HepG2 (cell line): ENCODE measurements at regions not wholly inside any gene's neighbourhood (a gene's known extent, or its start where the extent isn't known, plus 50 kb on each side); places are given as distances from the start of the nearest gene placed in this dataset.

Experiments used
- FOSL2 ChIP-seq: sonication (generic); formaldehyde crosslinking; IDR thresholded peaks from 2 replicates; pipeline ENCODE4 v1.4.0; 2020; ENCODE audit warnings: missing genetic modification reagents
- RELA ChIP-seq: sonication (generic); formaldehyde crosslinking; IDR thresholded peaks from 2 replicates; pipeline ENCODE4 v1.4.0; 2020; ENCODE audit warnings: missing genetic modification reagents
- SALL2 ChIP-seq: sonication (generic); formaldehyde crosslinking; IDR thresholded peaks from 2 replicates; pipeline ENCODE4 v1.8.1; 2023; ENCODE audit warnings: mild to moderate bottlenecking, missing genetic modification reagents, inconsistent platforms
- YY1 ChIP-seq: IDR thresholded peaks from 2 replicates; pipeline ENCODE4 v1.6.1; 2011; ENCODE audit warnings: low read length, low read depth, moderate library complexity, mild to moderate bottlenecking; ENCODE audit not compliant: insufficient read depth, insufficient replicate concordance
- ZNF10 ChIP-seq: sonication (generic); formaldehyde crosslinking; IDR thresholded peaks from 2 replicates; pipeline ENCODE4 v1.4.0; 2020; ENCODE audit warnings: mild to moderate bottlenecking, low read depth, missing genetic modification reagents, borderline replicate concordance
- ZNF660 ChIP-seq: sonication (generic); formaldehyde crosslinking; IDR thresholded peaks from 2 replicates; pipeline ENCODE4 v1.5.1; 2020; ENCODE audit warnings: mild to moderate bottlenecking, low read depth, missing genetic modification reagents, borderline replicate concordance
- TF ChIP-seq, protein P1 (sequence below): sonication (generic); formaldehyde crosslinking; IDR thresholded peaks from 2 replicates; pipeline ENCODE4 v1.5.0; 2020; ENCODE audit warnings: mild to moderate bottlenecking, missing genetic modification reagents, moderate library complexity
- TF ChIP-seq, protein P2 (sequence below): sonication (generic); formaldehyde crosslinking; IDR thresholded peaks from 2 replicates; pipeline ENCODE4 v1.8.0; 2022; ENCODE audit warnings: missing genetic modification reagents, mild to moderate bottlenecking, borderline replicate concordance
- TF ChIP-seq, protein P3 (sequence below): sonication (generic); formaldehyde crosslinking; IDR thresholded peaks from 2 replicates; pipeline ENCODE4 v1.4.0; 2020; ENCODE audit warnings: missing genetic modification reagents, mild to moderate bottlenecking, borderline replicate concordance
- TF ChIP-seq, protein P4 (sequence below): sonication (generic); formaldehyde crosslinking; IDR thresholded peaks from 2 replicates; pipeline ENCODE4 v1.9.0; 2021; ENCODE audit warnings: missing genetic modification reagents, mild to moderate bottlenecking, borderline replicate concordance
- TF ChIP-seq, protein P5 (sequence below), 2 experiments: sonication (generic) in 1 of 2; formaldehyde crosslinking in 1 of 2; IDR thresholded peaks; 2 replicates each; pipeline versions ENCODE4 v1.4.0 to v1.6.1; 2018 to 2020; ENCODE audit warnings: missing genetic modification reagents in 2 of 2, borderline replicate concordance in 1 of 2, low read depth in 1 of 2, mild to moderate bottlenecking in 1 of 2, missing biosample characterization in 1 of 2

DNA sequence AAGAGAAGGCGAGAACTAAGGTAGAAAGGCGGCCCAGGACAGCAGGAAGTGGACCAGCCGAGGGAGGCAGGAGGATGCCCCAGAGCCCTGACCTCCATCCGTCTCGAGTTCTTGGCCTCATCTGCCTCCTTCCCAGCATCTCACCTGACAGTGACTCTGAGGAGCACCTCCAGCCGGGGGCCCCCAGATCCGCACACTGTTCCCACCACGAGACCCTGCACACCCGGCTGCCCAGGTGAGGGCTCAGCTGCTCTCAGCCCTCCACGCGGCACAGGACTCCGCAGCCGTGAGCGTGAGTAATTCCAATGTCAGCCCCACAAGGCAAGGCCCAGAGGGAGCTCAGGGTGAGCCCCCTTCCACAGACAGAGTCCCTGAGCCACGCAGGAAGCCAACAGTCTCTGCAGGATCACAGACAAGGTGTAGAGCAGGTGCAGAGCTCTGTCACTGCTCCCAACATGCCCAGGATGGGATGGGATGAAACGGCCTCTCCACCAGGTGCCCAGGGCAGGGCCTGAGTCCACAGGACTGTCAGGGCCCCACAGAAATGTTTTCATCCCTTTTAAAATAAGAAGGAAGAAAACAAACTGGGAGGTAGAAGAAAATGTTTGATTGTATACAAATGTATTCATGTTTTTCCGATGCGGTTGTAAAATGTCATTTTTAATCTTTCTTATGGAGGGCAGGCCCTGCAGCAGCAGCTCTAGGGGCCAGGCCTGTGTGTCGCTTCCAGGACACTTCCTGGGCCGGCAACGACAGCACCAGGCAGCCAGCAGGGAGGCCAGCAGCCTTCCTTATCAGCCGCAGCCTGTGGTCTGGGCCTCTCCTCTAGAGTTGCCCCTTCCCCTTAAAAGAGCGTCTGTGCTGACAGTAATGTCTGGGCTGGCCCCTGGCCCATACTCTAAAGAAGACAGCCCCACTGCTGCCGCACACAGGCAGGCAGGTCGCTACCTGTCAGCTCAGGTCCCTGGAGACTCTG is 66.9 kb downstream of the DLL1 start:
- no peak for TF ChIP-seq ZNF660 (CRISPR knock-in tag)
- TF ChIP-seq, protein P1, sequence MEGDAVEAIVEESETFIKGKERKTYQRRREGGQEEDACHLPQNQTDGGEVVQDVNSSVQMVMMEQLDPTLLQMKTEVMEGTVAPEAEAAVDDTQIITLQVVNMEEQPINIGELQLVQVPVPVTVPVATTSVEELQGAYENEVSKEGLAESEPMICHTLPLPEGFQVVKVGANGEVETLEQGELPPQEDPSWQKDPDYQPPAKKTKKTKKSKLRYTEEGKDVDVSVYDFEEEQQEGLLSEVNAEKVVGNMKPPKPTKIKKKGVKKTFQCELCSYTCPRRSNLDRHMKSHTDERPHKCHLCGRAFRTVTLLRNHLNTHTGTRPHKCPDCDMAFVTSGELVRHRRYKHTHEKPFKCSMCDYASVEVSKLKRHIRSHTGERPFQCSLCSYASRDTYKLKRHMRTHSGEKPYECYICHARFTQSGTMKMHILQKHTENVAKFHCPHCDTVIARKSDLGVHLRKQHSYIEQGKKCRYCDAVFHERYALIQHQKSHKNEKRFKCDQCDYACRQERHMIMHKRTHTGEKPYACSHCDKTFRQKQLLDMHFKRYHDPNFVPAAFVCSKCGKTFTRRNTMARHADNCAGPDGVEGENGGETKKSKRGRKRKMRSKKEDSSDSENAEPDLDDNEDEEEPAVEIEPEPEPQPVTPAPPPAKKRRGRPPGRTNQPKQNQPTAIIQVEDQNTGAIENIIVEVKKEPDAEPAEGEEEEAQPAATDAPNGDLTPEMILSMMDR (CRISPR knock-in tag): no peak
- TF ChIP-seq, protein P2, sequence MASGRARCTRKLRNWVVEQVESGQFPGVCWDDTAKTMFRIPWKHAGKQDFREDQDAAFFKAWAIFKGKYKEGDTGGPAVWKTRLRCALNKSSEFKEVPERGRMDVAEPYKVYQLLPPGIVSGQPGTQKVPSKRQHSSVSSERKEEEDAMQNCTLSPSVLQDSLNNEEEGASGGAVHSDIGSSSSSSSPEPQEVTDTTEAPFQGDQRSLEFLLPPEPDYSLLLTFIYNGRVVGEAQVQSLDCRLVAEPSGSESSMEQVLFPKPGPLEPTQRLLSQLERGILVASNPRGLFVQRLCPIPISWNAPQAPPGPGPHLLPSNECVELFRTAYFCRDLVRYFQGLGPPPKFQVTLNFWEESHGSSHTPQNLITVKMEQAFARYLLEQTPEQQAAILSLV: no peak
- TF ChIP-seq, protein P3, sequence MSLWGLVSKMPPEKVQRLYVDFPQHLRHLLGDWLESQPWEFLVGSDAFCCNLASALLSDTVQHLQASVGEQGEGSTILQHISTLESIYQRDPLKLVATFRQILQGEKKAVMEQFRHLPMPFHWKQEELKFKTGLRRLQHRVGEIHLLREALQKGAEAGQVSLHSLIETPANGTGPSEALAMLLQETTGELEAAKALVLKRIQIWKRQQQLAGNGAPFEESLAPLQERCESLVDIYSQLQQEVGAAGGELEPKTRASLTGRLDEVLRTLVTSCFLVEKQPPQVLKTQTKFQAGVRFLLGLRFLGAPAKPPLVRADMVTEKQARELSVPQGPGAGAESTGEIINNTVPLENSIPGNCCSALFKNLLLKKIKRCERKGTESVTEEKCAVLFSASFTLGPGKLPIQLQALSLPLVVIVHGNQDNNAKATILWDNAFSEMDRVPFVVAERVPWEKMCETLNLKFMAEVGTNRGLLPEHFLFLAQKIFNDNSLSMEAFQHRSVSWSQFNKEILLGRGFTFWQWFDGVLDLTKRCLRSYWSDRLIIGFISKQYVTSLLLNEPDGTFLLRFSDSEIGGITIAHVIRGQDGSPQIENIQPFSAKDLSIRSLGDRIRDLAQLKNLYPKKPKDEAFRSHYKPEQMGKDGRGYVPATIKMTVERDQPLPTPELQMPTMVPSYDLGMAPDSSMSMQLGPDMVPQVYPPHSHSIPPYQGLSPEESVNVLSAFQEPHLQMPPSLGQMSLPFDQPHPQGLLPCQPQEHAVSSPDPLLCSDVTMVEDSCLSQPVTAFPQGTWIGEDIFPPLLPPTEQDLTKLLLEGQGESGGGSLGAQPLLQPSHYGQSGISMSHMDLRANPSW (CRISPR knock-in tag): no peak
- TF ChIP-seq, protein P4, sequence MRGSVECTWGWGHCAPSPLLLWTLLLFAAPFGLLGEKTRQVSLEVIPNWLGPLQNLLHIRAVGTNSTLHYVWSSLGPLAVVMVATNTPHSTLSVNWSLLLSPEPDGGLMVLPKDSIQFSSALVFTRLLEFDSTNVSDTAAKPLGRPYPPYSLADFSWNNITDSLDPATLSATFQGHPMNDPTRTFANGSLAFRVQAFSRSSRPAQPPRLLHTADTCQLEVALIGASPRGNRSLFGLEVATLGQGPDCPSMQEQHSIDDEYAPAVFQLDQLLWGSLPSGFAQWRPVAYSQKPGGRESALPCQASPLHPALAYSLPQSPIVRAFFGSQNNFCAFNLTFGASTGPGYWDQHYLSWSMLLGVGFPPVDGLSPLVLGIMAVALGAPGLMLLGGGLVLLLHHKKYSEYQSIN (CRISPR knock-in tag): no peak
- no peak for TF ChIP-seq FOSL2
- TF ChIP-seq, protein P5, sequence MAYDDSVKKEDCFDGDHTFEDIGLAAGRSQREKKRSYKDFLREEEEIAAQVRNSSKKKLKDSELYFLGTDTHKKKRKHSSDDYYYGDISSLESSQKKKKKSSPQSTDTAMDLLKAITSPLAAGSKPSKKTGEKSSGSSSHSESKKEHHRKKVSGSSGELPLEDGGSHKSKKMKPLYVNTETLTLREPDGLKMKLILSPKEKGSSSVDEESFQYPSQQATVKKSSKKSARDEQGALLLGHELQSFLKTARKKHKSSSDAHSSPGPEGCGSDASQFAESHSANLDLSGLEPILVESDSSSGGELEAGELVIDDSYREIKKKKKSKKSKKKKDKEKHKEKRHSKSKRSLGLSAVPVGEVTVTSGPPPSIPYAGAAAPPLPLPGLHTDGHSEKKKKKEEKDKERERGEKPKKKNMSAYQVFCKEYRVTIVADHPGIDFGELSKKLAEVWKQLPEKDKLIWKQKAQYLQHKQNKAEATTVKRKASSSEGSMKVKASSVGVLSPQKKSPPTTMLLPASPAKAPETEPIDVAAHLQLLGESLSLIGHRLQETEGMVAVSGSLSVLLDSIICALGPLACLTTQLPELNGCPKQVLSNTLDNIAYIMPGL (CRISPR knock-in tag; IDR thresholded peaks at IDR 0.05; ENCODE audit: borderline replicate concordance in 1 of 2, low read depth in 1 of 2): no peak
- TF ChIP-seq ZNF10: no peak
- no peak for TF ChIP-seq YY1
- TF ChIP-seq RELA: no peak
- TF ChIP-seq SALL2 (CRISPR knock-in tag): no peak
